GM06990 (cell line): ENCODE measurements at regions not wholly inside any gene's neighbourhood (a gene's known extent, or its start where the extent isn't known, plus 50 kb on each side); places are given as distances from the start of the nearest gene placed in this dataset.

ENCODE experiments used
- DNase-seq: peaks from one replicate; pipeline ENCODE4 v3.0.0-alpha.2; 2011; ENCODE audit not compliant: insufficient read length; ENCODE audit errors: extremely low read depth
- H3K27me3 ChIP-seq: replicated peaks from 2 replicates; pipeline ENCODE4 v1.6.0; 2011; ENCODE audit warnings: low read length; ENCODE audit not compliant: control insufficient read depth, insufficient read depth
- H3K36me3 ChIP-seq: 2 replicates; pipeline ENCODE4 v1.5.1; 2011; ENCODE audit warnings: low read length; ENCODE audit not compliant: control insufficient read depth, insufficient read depth
- H3K4me3 ChIP-seq: replicated peaks from 2 replicates; pipeline ENCODE4 v1.5.1; 2011; ENCODE audit warnings: low read depth, mild to moderate bottlenecking, control low read depth, low read length
- CTCF ChIP-seq: IDR thresholded peaks from 2 replicates; pipeline ENCODE4 v1.5.1; 2011; ENCODE audit warnings: low read length, control low read depth, mild to moderate bottlenecking, inconsistent platforms; ENCODE audit not compliant: insufficient read depth, poor library complexity, severe bottlenecking

- Histone ChIP-seq H3K4me3 (no peak overlapping the region), H3K36me3 (no peaks in the 10 kb centered on the region), H3K27me3 (no peaks in the 10 kb centered on the region)
- TF ChIP-seq CTCF, result no peak
- DNase-seq, result no peak
These were observed 1110.2 kb downstream of the CDH11 start for GRCh38 chr16:64011650-64012049.

GRCh38 chr16:64008131-64008530 is 1113.7 kb downstream of the CDH11 start:
- no peaks in the 10 kb centered on the region for H3K27me3 ChIP-seq
- no peak overlapping the region for H3K4me3 ChIP-seq
- no peak for TF ChIP-seq CTCF
- no peak for DNase-seq
- H3K36me3 ChIP-seq, result no peaks in the 10 kb centered on the region

GRCh38 chr16:64004116-64004515 is 1117.7 kb downstream of the CDH11 start:
- Histone ChIP-seq H3K36me3 (no peaks in the 10 kb centered on the region), H3K27me3 (no peaks in the 10 kb centered on the region), H3K4me3 (no peak overlapping the region)
- DNase-seq, result no peak
- no peak for TF ChIP-seq CTCF

GRCh38 chr16:63995025-63995424 is 1126.8 kb downstream of the CDH11 start:
- no peak for TF ChIP-seq CTCF
- H3K27me3 ChIP-seq, result no peaks in the 10 kb centered on the region
- H3K4me3 ChIP-seq, result no peak overlapping the region
- DNase-seq, result no peak
- no peaks in the 10 kb centered on the region for H3K36me3 ChIP-seq

- Histone ChIP-seq H3K27me3 (no peaks in the 10 kb centered on the region), H3K4me3 (no peak overlapping the region), H3K36me3 (no peaks in the 10 kb centered on the region)
- no peak for TF ChIP-seq CTCF
- no peak for DNase-seq
These were observed 1138.5 kb downstream of the CDH11 start for GRCh38 chr16:63983401-63983800.

- H3K36me3 ChIP-seq, result no peaks in the 10 kb centered on the region
These were observed 1139.1 kb downstream of the CDH11 start for GRCh38 chr16:63982741-63983140.

More at GRCh38 chr16:63982741-63983140, 1139.1 kb downstream of the CDH11 start:
- no peak for DNase-seq
- Histone ChIP-seq H3K27me3 (no peaks in the 10 kb centered on the region), H3K4me3 (no peak overlapping the region)
- TF ChIP-seq CTCF, result no peak
